Mesendoderm (in vitro differentiated cells): ENCODE measurements at regions not wholly inside any gene's neighbourhood (a gene's known extent, or its start where the extent isn't known, plus 50 kb on each side); places are given as distances from the start of the nearest gene placed in this dataset.

Experiments
- DNase-seq: peaks from one replicate; pipeline ENCODE4 v3.0.0; 2013
- H2AK5ac ChIP-seq: 2 replicates; pipeline ENCODE4 v1.6.1; 2013; ENCODE audit warnings: low read length, inconsistent platforms
- H2BK120ac ChIP-seq: 2 replicates; pipeline ENCODE4 v1.6.1; 2013; ENCODE audit warnings: low read depth, mild to moderate bottlenecking, low read length, moderate library complexity, mixed read lengths
- H2BK15ac ChIP-seq: replicated peaks from 2 replicates; pipeline ENCODE4 v1.6.1; 2013; ENCODE audit warnings: low read depth, mild to moderate bottlenecking, moderate library complexity
- H2BK5ac ChIP-seq: 2 replicates; pipeline ENCODE4 v1.6.1; 2013; ENCODE audit warnings: low read length, inconsistent platforms
- H3K18ac ChIP-seq: 2 replicates; pipeline ENCODE4 v1.6.1; 2013; ENCODE audit warnings: mild to moderate bottlenecking, low read length, mixed read lengths
- H3K23ac ChIP-seq: one replicate; pipeline ENCODE4 v1.6.1; 2013; ENCODE audit warnings: low read length
- H3K27ac ChIP-seq: 2 replicates; pipeline ENCODE4 v1.5.1; 2013; ENCODE audit warnings: low read depth, mild to moderate bottlenecking, inconsistent platforms, low read length, moderate library complexity
- H3K27me3 ChIP-seq: 2 replicates; pipeline ENCODE4 v1.6.1; 2013; ENCODE audit warnings: low read length, control low read depth, mild to moderate bottlenecking, inconsistent platforms; ENCODE audit not compliant: insufficient read depth, poor library complexity
- H3K36me3 ChIP-seq: 2 replicates; pipeline ENCODE4 v1.6.1; 2013; ENCODE audit warnings: low read length, inconsistent platforms; ENCODE audit not compliant: control insufficient read depth, insufficient read depth
- H3K4ac ChIP-seq: one replicate; pipeline ENCODE4 v1.6.1; 2013; ENCODE audit warnings: low read depth, mild to moderate bottlenecking, low read length, moderate library complexity
- H3K4me1 ChIP-seq: 2 replicates; pipeline ENCODE4 v1.6.1; 2013; ENCODE audit warnings: low read depth, low read length, inconsistent platforms; ENCODE audit not compliant: control insufficient read depth
- H3K4me2 ChIP-seq: 2 replicates; pipeline ENCODE4 v1.6.1; 2013; ENCODE audit warnings: low read length
- H3K4me3 ChIP-seq: 2 replicates; pipeline ENCODE4 v1.5.1; 2013; ENCODE audit warnings: mild to moderate bottlenecking, low read length
- H3K56ac ChIP-seq: one replicate; pipeline ENCODE4 v1.6.1; 2013; ENCODE audit warnings: low read length
- H3K79me1 ChIP-seq: 2 replicates; pipeline ENCODE4 v1.6.1; 2013; ENCODE audit warnings: low read length, inconsistent platforms
- H3K79me2 ChIP-seq: 2 replicates; pipeline ENCODE4 v1.6.1; 2013; ENCODE audit warnings: mild to moderate bottlenecking, low read length; ENCODE audit not compliant: control insufficient read depth, insufficient read depth
- H3K9ac ChIP-seq: 2 replicates; pipeline ENCODE4 v1.6.1; 2013; ENCODE audit warnings: low read length, inconsistent platforms
- H4K5ac ChIP-seq: one replicate; pipeline ENCODE4 v1.6.1; 2013; ENCODE audit warnings: low read length
- H4K8ac ChIP-seq: one replicate; pipeline ENCODE4 v1.6.1; 2013; ENCODE audit warnings: low read depth, mild to moderate bottlenecking, control low read depth, low read length, moderate library complexity
- WGBS: extraction: QIAGEN DNeasy Blood & Tissue Kit; methylation state at CpG from one replicate; pipeline ENCODE4 v1.1.7; 2013; ENCODE audit warnings: low lambda C conversion rate, missing lambda C conversion rate; ENCODE audit not compliant: insufficient coverage; ENCODE audit errors: extremely low coverage; 5-methylcytosine and 5-hydroxymethylcytosine counted together

DNA sequence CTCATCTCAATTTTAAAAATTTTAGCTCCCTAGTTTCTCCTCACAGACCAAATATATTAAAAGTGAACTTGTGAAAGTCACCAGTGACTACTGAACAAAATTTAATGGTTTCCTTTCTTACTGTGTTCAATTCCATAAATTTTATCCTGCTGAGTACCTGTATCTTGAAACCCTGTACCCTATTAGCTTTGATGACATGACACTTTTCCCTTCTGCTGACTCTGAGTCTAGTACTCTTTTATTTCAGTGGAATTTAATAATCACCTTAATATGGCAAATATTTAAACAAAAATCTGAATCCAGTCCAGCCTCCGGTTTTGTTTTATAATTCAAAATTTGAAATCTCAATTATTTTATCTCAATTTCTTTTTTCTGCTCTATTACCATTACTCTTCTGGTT is 203.1 kb upstream of the NUDT6 start:
- Histone ChIP-seq H3K36me3 (no peaks in the 10 kb centered on the region), H3K56ac (no peak overlapping the region), H3K18ac (no peak overlapping the region), H3K4me2 (no peak overlapping the region), H2BK120ac (no peak overlapping the region), H4K8ac (no peak overlapping the region), H3K4me1 (no peaks in the 10 kb centered on the region), H2BK15ac (no peak overlapping the region), H4K5ac (no peak overlapping the region), H3K23ac (no peak overlapping the region), H3K27me3 (no peaks in the 10 kb centered on the region), H3K27ac (no peak overlapping the region), H3K79me2 (no peaks in the 10 kb centered on the region), H3K4ac (no peak overlapping the region), H3K9ac (no peak overlapping the region), H3K4me3 (no peak overlapping the region), H2AK5ac (no peak overlapping the region), H2BK5ac (no peak overlapping the region), H3K79me1 (no peaks in the 10 kb centered on the region)
- no CpG with 5 or more reads among the region's 1 CpG for WGBS
- DNase-seq = no peak

DNA sequence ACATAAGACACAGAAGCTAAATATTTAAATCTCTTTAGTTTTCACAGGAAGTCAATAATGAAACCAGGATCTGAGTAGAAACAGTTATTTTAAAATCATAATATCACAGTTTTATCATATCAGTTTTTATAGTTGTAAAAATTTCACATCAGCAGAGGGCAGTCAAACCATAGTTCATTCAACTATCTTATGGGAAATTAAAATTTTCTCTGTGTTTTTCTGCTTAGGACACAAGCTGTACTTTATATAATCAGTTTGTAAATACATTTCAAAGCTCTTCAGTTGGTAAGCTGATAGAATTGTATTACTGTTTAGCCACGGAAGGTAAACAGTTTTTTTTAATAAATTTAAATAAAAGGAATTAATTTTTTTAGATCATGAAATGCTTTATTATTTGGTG is 204.8 kb upstream of the NUDT6 start:
- Histone ChIP-seq H3K4me1 (no peaks in the 10 kb centered on the region), H3K79me2 (no peaks in the 10 kb centered on the region), H3K9ac (no peak overlapping the region), H3K4me3 (no peak overlapping the region), H3K4ac (no peak overlapping the region), H3K36me3 (no peaks in the 10 kb centered on the region), H3K56ac (no peak overlapping the region), H2AK5ac (no peak overlapping the region), H3K18ac (no peak overlapping the region), H2BK15ac (no peak overlapping the region), H2BK120ac (no peak overlapping the region), H4K8ac (no peak overlapping the region), H2BK5ac (no peak overlapping the region), H3K23ac (no peak overlapping the region), H3K27ac (no peak overlapping the region), H3K27me3 (no peaks in the 10 kb centered on the region), H3K4me2 (no peak overlapping the region), H4K5ac (no peak overlapping the region), H3K79me1 (no peaks in the 10 kb centered on the region)
- 100% methylated on average over 1 of the region's 1 CpG for WGBS
- no peak for DNase-seq

DNA sequence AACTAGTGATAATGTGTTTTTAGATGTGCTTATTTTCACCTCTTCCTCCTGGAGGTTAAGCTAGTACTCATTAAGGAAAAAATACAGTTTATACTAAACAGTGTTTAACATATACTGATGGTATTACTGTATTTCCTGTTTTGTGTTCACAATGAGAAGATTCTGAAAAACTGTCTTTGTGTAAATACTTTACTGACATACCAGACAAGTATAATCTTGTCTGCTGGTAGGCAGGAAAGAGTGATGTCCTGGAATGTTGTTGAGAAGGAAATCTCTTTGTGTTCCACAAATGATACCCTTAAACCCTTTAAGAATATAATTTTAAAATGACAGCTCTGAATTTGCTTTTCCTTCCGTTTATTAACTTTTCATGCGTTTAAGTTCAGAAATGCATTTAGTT is 205.5 kb upstream of the NUDT6 start:
- H3K79me1 ChIP-seq = no peaks in the 10 kb centered on the region
- no peak overlapping the region for H3K23ac ChIP-seq
- H3K36me3 ChIP-seq = no peaks in the 10 kb centered on the region
- no peak overlapping the region for H3K18ac ChIP-seq
- H2BK5ac ChIP-seq = no peak overlapping the region
- no peaks in the 10 kb centered on the region for H3K79me2 ChIP-seq
- H2AK5ac ChIP-seq = no peak overlapping the region
- no CpG with 5 or more reads among the region's 2 CpGs for WGBS
- no peak overlapping the region for H4K8ac ChIP-seq
- no peak overlapping the region for H2BK120ac ChIP-seq
- H4K5ac ChIP-seq = no peak overlapping the region
- no peak overlapping the region for H3K4me3 ChIP-seq
- H2BK15ac ChIP-seq = no peak overlapping the region
- no peaks in the 10 kb centered on the region for H3K4me1 ChIP-seq
- no peaks in the 10 kb centered on the region for H3K27me3 ChIP-seq
- no peak overlapping the region for H3K56ac ChIP-seq
- H3K4ac ChIP-seq = no peak overlapping the region
- no peak overlapping the region for H3K27ac ChIP-seq
- no peak overlapping the region for H3K4me2 ChIP-seq
- no peak overlapping the region for H3K9ac ChIP-seq
- peak; percentile 13 for DNase-seq

DNA sequence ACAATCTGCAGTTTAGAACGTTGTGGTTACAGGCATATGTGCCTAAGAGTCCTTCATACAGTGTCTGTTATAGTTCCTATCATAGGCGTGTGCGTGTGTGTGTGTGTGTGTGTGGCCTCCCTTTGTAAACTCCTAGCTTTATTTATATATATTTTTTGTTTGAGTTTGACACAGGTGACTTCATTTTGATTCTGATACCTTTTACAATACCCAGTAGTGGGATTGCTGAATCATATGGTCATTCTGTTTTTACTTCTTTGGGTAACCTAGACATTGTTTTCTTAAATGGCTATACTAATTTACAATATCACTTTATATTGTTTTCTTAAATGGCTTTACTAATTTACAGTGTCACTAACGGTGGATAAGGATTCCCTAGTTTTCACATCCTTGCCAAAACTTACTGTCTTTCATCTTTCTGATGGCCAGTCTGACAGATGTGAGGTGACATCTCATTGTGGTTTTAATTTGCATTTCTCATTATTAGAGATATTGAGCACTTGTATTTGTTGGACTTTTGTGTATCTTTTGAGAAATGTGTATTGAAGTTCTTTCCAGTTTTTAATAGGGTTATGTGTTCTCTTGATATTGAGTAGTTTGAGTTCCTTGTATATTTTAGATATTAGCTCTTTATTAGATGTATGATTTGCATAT is 211.1 kb upstream of the NUDT6 start:
- no peak overlapping the region for H2BK15ac ChIP-seq
- H3K27me3 ChIP-seq = no peaks in the 10 kb centered on the region
- H3K9ac ChIP-seq = no peak overlapping the region
- H3K4me3 ChIP-seq = no peak overlapping the region
- H4K8ac ChIP-seq = no peak overlapping the region
- no peak overlapping the region for H2AK5ac ChIP-seq
- no peaks in the 10 kb centered on the region for H3K4me1 ChIP-seq
- WGBS = no CpG with 5 or more reads among the region's 4 CpGs
- H3K27ac ChIP-seq = no peak overlapping the region
- DNase-seq = no peak
- no peak overlapping the region for H3K4me2 ChIP-seq
- no peak overlapping the region for H4K5ac ChIP-seq
- H3K36me3 ChIP-seq = no peaks in the 10 kb centered on the region
- H3K56ac ChIP-seq = no peak overlapping the region
- H3K79me1 ChIP-seq = no peaks in the 10 kb centered on the region
- no peak overlapping the region for H2BK120ac ChIP-seq
- no peak overlapping the region for H3K23ac ChIP-seq
- H3K18ac ChIP-seq = no peak overlapping the region
- H3K79me2 ChIP-seq = no peaks in the 10 kb centered on the region
- H3K4ac ChIP-seq = no peak overlapping the region
- H2BK5ac ChIP-seq = no peak overlapping the region

DNA sequence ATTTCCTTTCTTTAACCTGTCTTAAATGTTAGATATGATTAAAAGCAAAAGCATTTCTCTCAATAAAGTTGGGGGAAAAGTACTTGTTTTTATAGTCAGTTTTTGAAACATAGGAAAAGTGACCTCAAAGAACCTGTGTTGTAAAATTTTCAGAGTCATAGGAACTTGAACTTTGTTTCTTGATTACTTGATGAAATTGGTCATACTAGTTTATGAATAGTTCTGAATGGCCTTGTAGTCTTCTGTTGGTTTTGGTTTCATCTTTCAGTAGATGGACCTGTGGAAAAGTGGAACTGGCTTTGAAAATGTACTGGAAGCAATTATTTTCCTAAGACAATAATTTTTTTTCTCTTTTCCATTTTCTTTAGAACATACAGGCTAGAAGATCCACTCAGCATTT is 222.2 kb upstream of the NUDT6 start:
- no peak overlapping the region for H3K9ac ChIP-seq
- no peak overlapping the region for H3K4ac ChIP-seq
- H2BK15ac ChIP-seq = no peak overlapping the region
- H3K18ac ChIP-seq = no peak overlapping the region
- no peaks in the 10 kb centered on the region for H3K27me3 ChIP-seq
- H3K23ac ChIP-seq = no peak overlapping the region
- no peak overlapping the region for H3K4me3 ChIP-seq
- H4K8ac ChIP-seq = no peak overlapping the region
- DNase-seq = no peak
- no peak overlapping the region for H3K27ac ChIP-seq
- no peak overlapping the region for H2AK5ac ChIP-seq
- H3K56ac ChIP-seq = no peak overlapping the region
- no peak overlapping the region for H4K5ac ChIP-seq
- no peaks in the 10 kb centered on the region for H3K4me1 ChIP-seq
- H2BK5ac ChIP-seq = no peak overlapping the region
- no peaks in the 10 kb centered on the region for H3K36me3 ChIP-seq
- no peak overlapping the region for H3K4me2 ChIP-seq
- H3K79me1 ChIP-seq = no peaks in the 10 kb centered on the region
- no peaks in the 10 kb centered on the region for H3K79me2 ChIP-seq
- H2BK120ac ChIP-seq = no peak overlapping the region

DNA sequence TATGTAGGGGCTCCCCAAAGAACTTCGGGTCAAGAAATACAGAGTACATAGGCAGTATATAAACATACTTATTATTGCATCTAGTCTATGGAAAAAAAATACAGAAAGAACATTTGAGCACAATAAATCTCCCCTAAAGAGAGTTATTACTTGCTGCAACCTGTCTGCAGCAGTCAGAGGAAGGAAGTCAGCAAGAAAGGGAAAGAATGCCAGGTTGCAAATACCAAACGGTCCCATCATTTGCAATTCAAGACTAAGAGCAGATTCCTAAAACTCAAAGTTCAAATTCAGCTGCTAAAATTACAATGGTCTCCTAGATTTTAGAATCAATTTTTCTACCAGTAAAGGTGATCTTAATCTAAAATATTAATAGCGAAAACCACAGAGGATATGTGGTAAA is 236.2 kb upstream of the NUDT6 start:
- Histone ChIP-seq H2BK120ac (no peak overlapping the region), H3K4me1 (peaks cover 2% of the 10 kb centered on the region), H3K56ac (no peak overlapping the region), H2BK5ac (no peak overlapping the region), H3K36me3 (no peaks in the 10 kb centered on the region), H3K4ac (no peak overlapping the region), H4K5ac (no peak overlapping the region), H3K79me2 (no peaks in the 10 kb centered on the region), H2AK5ac (no peak overlapping the region), H3K4me3 (no peak overlapping the region), H3K79me1 (no peaks in the 10 kb centered on the region), H3K27me3 (no peaks in the 10 kb centered on the region), H3K18ac (no peak overlapping the region), H3K27ac (no peak overlapping the region), H3K4me2 (no peak overlapping the region), H2BK15ac (no peak overlapping the region), H3K23ac (no peak overlapping the region), H4K8ac (no peak overlapping the region), H3K9ac (no peak overlapping the region)
- WGBS = no CpG with 5 or more reads among the region's 3 CpGs
- DNase-seq = peak; percentile 65
